ENCODE measurements at regions not wholly inside any gene's neighbourhood (a gene's known extent, or its start where the extent isn't known, plus 50 kb on each side); places are given as distances from the start of the nearest gene placed in this dataset.
A peak's percentile ranks its signal among the peaks of the same experiment; 100 is the strongest.

GRCh38 chr5:74450095-74450494, 190.4 kb downstream of the ENC1 start:
- TF ChIP-seq CTCF (IDR thresholded peaks at IDR 0.05; ENCODE audit: extremely low read depth, low read depth, low read length), result no peak
- no peak overlapping the region for H3K4me2 ChIP-seq (ENCODE audit: insufficient read depth, low read length)
- no peak overlapping the region for H2AFZ ChIP-seq (ENCODE audit: low read length)
- no peak overlapping the region for H3K27ac ChIP-seq (ENCODE audit: low read depth, low read length)
- DNase-seq (ENCODE audit: insufficient read length, low spot score, missing footprints), result no peak
- H3K4me3 ChIP-seq (ENCODE audit: insufficient read depth, low read length), result no peak overlapping the region
- H3K27me3 ChIP-seq (ENCODE audit: insufficient read depth, low read length), result no peaks in the 10 kb centered on the region
- H3K36me3 ChIP-seq (ENCODE audit: insufficient read depth, low read length), result no peaks in the 10 kb centered on the region
- H3K79me2 ChIP-seq (ENCODE audit: insufficient read depth, low read length), result no peaks in the 10 kb centered on the region
- H3K9me3 ChIP-seq (ENCODE audit: low read depth, low read length), result no peaks in the 10 kb centered on the region
- no peaks in the 10 kb centered on the region for H4K20me1 ChIP-seq (ENCODE audit: insufficient read depth, low read length)
- peaks cover 4% of the 10 kb centered on the region for H3K4me1 ChIP-seq (ENCODE audit: insufficient read depth, low read length)

GRCh38 chr5:74446725-74447241, 193.7 kb downstream of the ENC1 start:
- DNase-seq (ENCODE audit: insufficient read length, low spot score, missing footprints), result no peak
- Histone ChIP-seq H3K4me3 (ENCODE audit: insufficient read depth, low read length) (no peak overlapping the region), H2AFZ (ENCODE audit: low read length) (peak overlapping the region; percentile 29), H3K27me3 (ENCODE audit: insufficient read depth, low read length) (no peaks in the 10 kb centered on the region), H3K36me3 (ENCODE audit: insufficient read depth, low read length) (no peaks in the 10 kb centered on the region), H3K4me1 (ENCODE audit: insufficient read depth, low read length) (peaks cover 4% of the 10 kb centered on the region), H3K9me3 (ENCODE audit: low read depth, low read length) (no peaks in the 10 kb centered on the region), H3K27ac (ENCODE audit: low read depth, low read length) (no peak overlapping the region), H3K4me2 (ENCODE audit: insufficient read depth, low read length) (peak overlapping the region; percentile 44), H4K20me1 (ENCODE audit: insufficient read depth, low read length) (no peaks in the 10 kb centered on the region), H3K79me2 (ENCODE audit: insufficient read depth, low read length) (no peaks in the 10 kb centered on the region)
- TF ChIP-seq CTCF (IDR thresholded peaks at IDR 0.05; ENCODE audit: extremely low read depth, low read depth, low read length), result no peak

- Histone ChIP-seq H3K4me1 (ENCODE audit: insufficient read depth, low read length) (peaks cover 4% of the 10 kb centered on the region), H3K4me3 (ENCODE audit: insufficient read depth, low read length) (no peak overlapping the region), H3K27ac (ENCODE audit: low read depth, low read length) (no peak overlapping the region), H3K36me3 (ENCODE audit: insufficient read depth, low read length) (no peaks in the 10 kb centered on the region), H3K27me3 (ENCODE audit: insufficient read depth, low read length) (no peaks in the 10 kb centered on the region), H2AFZ (ENCODE audit: low read length) (no peak overlapping the region), H4K20me1 (ENCODE audit: insufficient read depth, low read length) (no peaks in the 10 kb centered on the region), H3K9me3 (ENCODE audit: low read depth, low read length) (no peaks in the 10 kb centered on the region), H3K4me2 (ENCODE audit: insufficient read depth, low read length) (no peak overlapping the region), H3K79me2 (ENCODE audit: insufficient read depth, low read length) (no peaks in the 10 kb centered on the region)
- DNase-seq (ENCODE audit: insufficient read length, low spot score, missing footprints), result no peak
- TF ChIP-seq CTCF (IDR thresholded peaks at IDR 0.05; ENCODE audit: extremely low read depth, low read depth, low read length), result no peak
Observed at GRCh38 chr5:74442466-74442865, 198.1 kb downstream of the ENC1 start.

- Histone ChIP-seq H4K20me1 (ENCODE audit: insufficient read depth, low read length) (no peaks in the 10 kb centered on the region), H3K4me2 (ENCODE audit: insufficient read depth, low read length) (no peak overlapping the region), H3K27me3 (ENCODE audit: insufficient read depth, low read length) (no peaks in the 10 kb centered on the region), H3K36me3 (ENCODE audit: insufficient read depth, low read length) (no peaks in the 10 kb centered on the region), H3K4me1 (ENCODE audit: insufficient read depth, low read length) (no peaks in the 10 kb centered on the region), H3K79me2 (ENCODE audit: insufficient read depth, low read length) (no peaks in the 10 kb centered on the region), H2AFZ (ENCODE audit: low read length) (no peak overlapping the region), H3K4me3 (ENCODE audit: insufficient read depth, low read length) (no peak overlapping the region), H3K27ac (ENCODE audit: low read depth, low read length) (no peak overlapping the region), H3K9me3 (ENCODE audit: low read depth, low read length) (no peaks in the 10 kb centered on the region)
- no peak for DNase-seq (ENCODE audit: insufficient read length, low spot score, missing footprints)
- no peak for TF ChIP-seq CTCF (IDR thresholded peaks at IDR 0.05; ENCODE audit: extremely low read depth, low read depth, low read length)
Observed at GRCh38 chr5:74441616-74442015, 198.9 kb downstream of the ENC1 start.
